Pancreas (tissue), 10 donors: ENCODE measurements at regions not wholly inside any gene's neighbourhood (a gene's known extent, or its start where the extent isn't known, plus 50 kb on each side); places are given as distances from the start of the nearest gene placed in this dataset.

ENCODE experiments used
- ATAC-seq, 4 donors: fragments of 200-7000 bp; cut with Tn5 transposase; one replicate each; pipeline versions ENCODE4 v1.8.0 to v1.9.1; 2020; ENCODE audit warnings: mild to moderate bottlenecking in 4 of 4, moderate library complexity in 4 of 4
- DNase-seq, 6 donors: peaks; one replicate each; pipeline ENCODE4 v3.0.0-alpha.2; 2020
- FAIRE-seq: peaks from 2 replicates; lab custom pipeline; 2012; peaks lifted over from hg19 to GRCh38; lab: Jason Lieb, UNC
- H3K27ac ChIP-seq, 4 donors: fragments of 200-600 bp; sonication (generic); 1 replicate in 3 of 4; 2 replicates in 1 of 4; pipeline versions ENCODE4 v1.5.0 to v1.8.0; 2020
- H3K27me3 ChIP-seq, 4 donors: fragments of 200-600 bp; one replicate each; pipeline ENCODE4 v1.8.0; 2021
- H3K36me3 ChIP-seq, 3 donors: fragments of 200-600 bp; sonication (generic) in 1 of 3; one replicate each; pipeline versions ENCODE4 v1.5.0 to v1.8.0; 2020 to 2021
- H3K4me1 ChIP-seq, 3 donors: fragments of 200-600 bp; one replicate each; pipeline ENCODE4 v1.8.0; 2021
- H3K4me3 ChIP-seq, 4 donors: fragments of 200-600 bp; sonication (generic) in 2 of 4; one replicate each; pipeline versions ENCODE4 v1.5.0 to v1.8.0; 2020 to 2021
- H3K9me3 ChIP-seq, 4 donors: fragments of 200-600 bp; one replicate each; pipeline ENCODE4 v1.8.0; 2021
- CTCF ChIP-seq, 4 donors: fragments of 200-600 bp; sonication (generic) in 3 of 4; IDR thresholded peaks; one replicate each; pipeline versions ENCODE4 v1.5.0 to v1.8.0; 2021; ENCODE audit warnings: antibody characterized with exemption in 4 of 4
- WGBS, 2 donors: extraction: QIAGEN DNeasy Blood & Tissue Kit; methylation state at CpG; one replicate each; pipeline ENCODE4 v1.1.7; 2013; 5-methylcytosine and 5-hydroxymethylcytosine counted together
- intact Hi-C, 3 donors: fragments of 100-400 bp; cut with DNase I; formaldehyde crosslinking; loops; one replicate each; pipeline versions ENCODE4 v1.11.1 to v1.14.2; 2022
- donor health status: healthy with polysubstance abuse.
- donor health status: DM: no; HTN: no; CAD: no; lungs with moderate emphysema.
- donor health status: DM: no; HTN: no; CAD: no.
- donor health status: control.
- donor health status: control.
- donor health status: Bipolar disorder and iron deficiency.
- donor health status: DM: yes; HTN: yes; CAD: no.
- donor health status: DM: no; HTN: no; CAD: no.
- donor health status: DM: no; HTN: no; CAD: no.
- donor health status: DM: yes; HTN: yes; CAD: no.

DNA sequence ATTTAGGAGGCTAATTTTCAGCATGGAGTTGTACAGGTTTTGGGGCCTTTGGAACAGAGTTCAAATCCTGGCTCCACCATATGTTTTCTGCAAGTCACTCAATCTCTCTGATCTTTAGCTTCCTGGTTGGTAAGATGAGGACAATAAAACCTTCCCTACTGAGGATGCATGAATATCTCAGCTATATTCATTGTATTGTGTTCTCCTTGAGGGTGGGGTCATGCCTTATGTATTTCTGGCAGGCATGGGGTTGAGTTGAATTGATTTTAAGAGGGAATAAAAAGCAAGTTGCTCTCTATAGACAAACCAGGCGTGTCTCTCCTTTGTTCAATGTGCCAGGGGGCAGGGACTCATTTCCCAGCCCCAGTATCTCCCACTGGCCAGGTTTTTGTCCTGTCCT is 173.1 kb downstream of the C12orf75 start:
- Histone ChIP-seq H3K9me3 (no peaks in the 10 kb centered on the region), H3K27ac (no peak overlapping the region), H3K27me3 (no peaks in the 10 kb centered on the region), H3K4me1 (no peaks in the 10 kb centered on the region), H3K36me3 (no peaks in the 10 kb centered on the region), H3K4me3 (no peak overlapping the region)
- ATAC-seq, result no peak
- 52 to 67% methylated on average over 1 of the region's 1 CpG for WGBS, 2 donors
- no peak for FAIRE-seq
- DNase-seq, result no peak
- intact Hi-C loops, result no loop called here
- no peak for TF ChIP-seq CTCF (IDR thresholded peaks at IDR 0.05)

- ATAC-seq (no peak), FAIRE-seq (no peak), DNase-seq (no peak)
- Histone ChIP-seq H3K27ac (no peak overlapping the region), H3K9me3 (no peaks in the 10 kb centered on the region), H3K36me3 (no peaks in the 10 kb centered on the region), H3K27me3 (no peaks in the 10 kb centered on the region), H3K4me3 (no peak overlapping the region), H3K4me1 (no peaks in the 10 kb centered on the region)
- no peak for TF ChIP-seq CTCF (IDR thresholded peaks at IDR 0.05)
- WGBS, 2 donors, result 78% methylated on average over 7 of the region's 7 CpGs
- intact Hi-C loops, result no loop called here
Measured at GRCh38 chr12:105504286-105504685, 173.8 kb downstream of the C12orf75 start.

- Histone ChIP-seq H3K9me3 (no peaks in the 10 kb centered on the region), H3K27me3 (no peaks in the 10 kb centered on the region), H3K4me1 (no peaks in the 10 kb centered on the region), H3K4me3 (no peak overlapping the region), H3K36me3 (no peaks in the 10 kb centered on the region), H3K27ac (no peak overlapping the region)
- intact Hi-C loops, result no loop called here
- ATAC-seq (no peak), DNase-seq (no peak), FAIRE-seq (no peak)
- TF ChIP-seq CTCF (IDR thresholded peaks at IDR 0.05), result no peak
- 45 to 52% methylated on average over 1 of the region's 1 CpG for WGBS, 2 donors
Measured at GRCh38 chr12:105506678-105507310, 176.3 kb downstream of the C12orf75 start.

DNA sequence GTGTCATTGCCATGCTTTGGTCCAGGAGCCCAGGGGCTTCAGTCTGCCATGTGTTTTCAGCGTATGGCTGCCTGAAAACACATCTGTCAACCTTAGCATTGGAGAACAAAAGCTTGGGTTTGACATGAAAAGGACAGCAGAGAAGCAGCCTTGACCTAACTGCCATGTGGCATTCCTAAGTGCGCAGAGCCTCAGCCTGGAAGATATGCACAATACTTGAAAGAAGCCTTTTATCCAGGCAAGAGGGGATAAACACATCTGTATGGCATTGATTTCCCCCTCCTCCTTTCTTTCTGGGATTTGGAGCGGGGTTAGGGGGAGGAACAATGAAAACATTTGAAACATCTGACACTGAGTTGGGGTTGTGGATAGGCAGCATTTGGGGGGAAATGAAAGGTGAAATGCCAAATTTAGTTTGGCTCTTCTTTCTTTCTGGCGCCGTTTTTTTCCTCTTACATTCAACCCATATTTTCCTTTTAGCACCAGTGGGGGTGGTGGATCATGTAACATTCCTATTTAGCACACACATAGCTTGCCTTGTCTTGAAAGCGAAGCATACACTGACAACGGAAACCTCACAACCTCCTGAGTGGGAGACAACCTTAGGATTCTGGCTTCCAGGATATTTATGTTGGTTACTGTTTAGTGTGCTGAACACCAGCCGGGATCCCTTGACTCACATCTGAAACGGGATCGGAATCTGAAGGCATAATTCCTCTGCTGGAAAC is 177.0 kb downstream of the C12orf75 start:
- Histone ChIP-seq H3K4me3 (no peak overlapping the region), H3K36me3 (no peaks in the 10 kb centered on the region), H3K9me3 (no peaks in the 10 kb centered on the region), H3K27me3 (no peaks in the 10 kb centered on the region), H3K27ac (no peak overlapping the region), H3K4me1 (no peaks in the 10 kb centered on the region)
- FAIRE-seq, result no peak
- intact Hi-C loops, result no loop called here
- TF ChIP-seq CTCF (IDR thresholded peaks at IDR 0.05), result no peak
- WGBS, 2 donors, result 62 to 74% methylated on average over 10 of the region's 10 CpGs
- DNase-seq, result no peak
- no peak for ATAC-seq

DNA sequence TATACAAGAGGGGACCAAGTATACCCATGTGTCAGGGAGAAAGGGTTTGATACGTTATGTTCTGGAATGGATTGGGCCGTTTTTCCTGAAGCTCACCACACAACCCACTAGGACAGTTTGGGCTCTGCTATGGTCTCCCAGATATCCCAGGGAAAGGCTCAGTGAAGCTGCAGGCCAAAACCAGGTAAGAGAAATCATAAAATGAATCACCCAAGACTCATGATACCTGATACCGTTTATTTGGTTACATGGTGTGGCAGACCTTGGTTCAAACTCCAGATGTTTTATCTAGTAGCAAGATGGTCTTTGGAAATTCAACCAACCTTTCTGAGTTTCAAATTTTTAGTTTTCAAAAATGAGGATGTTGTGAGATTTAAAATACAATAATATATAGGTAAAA is 177.6 kb downstream of the C12orf75 start:
- TF ChIP-seq CTCF (IDR thresholded peaks at IDR 0.05), result no peak
- ATAC-seq (no peak), DNase-seq (no peak), FAIRE-seq (no peak)
- no peak overlapping the region for H3K27ac ChIP-seq
- no peaks in the 10 kb centered on the region for H3K27me3 ChIP-seq
- intact Hi-C loops, result no loop called here
- no peaks in the 10 kb centered on the region for H3K4me1 ChIP-seq
- 67 to 80% methylated on average over 3 of the region's 3 CpGs for WGBS, 2 donors
- H3K4me3 ChIP-seq, result no peak overlapping the region
- H3K9me3 ChIP-seq, result no peaks in the 10 kb centered on the region
- H3K36me3 ChIP-seq, result no peaks in the 10 kb centered on the region
